WERI-Rb-1 (cell line): ENCODE measurements at regions not wholly inside any gene's neighbourhood (a gene's known extent, or its start where the extent isn't known, plus 50 kb on each side); places are given as distances from the start of the nearest gene placed in this dataset.

ENCODE experiments used
- DNase-seq: peaks from one replicate; pipeline ENCODE4 v3.0.0-alpha.2; 2020
- H3K27ac ChIP-seq: fragments of 250-450 bp; sonication (Bioruptor Pico); 2 replicates; pipeline ENCODE4 v1.5.1; 2020; ENCODE audit warnings: mild to moderate bottlenecking, moderate library complexity
- H3K27me3 ChIP-seq: fragments of 250-450 bp; sonication (Bioruptor Pico); 2 replicates; pipeline ENCODE4 v1.5.1; 2021; ENCODE audit warnings: mild to moderate bottlenecking, low read depth, moderate library complexity; ENCODE audit not compliant: insufficient read depth, severe bottlenecking
- H3K36me3 ChIP-seq: fragments of 250-450 bp; sonication (Bioruptor Pico); 2 replicates; pipeline ENCODE4 v1.5.1; 2020; ENCODE audit warnings: mild to moderate bottlenecking, moderate library complexity
- H3K4me3 ChIP-seq: 2 replicates; pipeline ENCODE4 v1.5.1; 2011; ENCODE audit warnings: low read depth, mild to moderate bottlenecking, control low read depth, low read length
- H3K9me3 ChIP-seq: fragments of 250-450 bp; sonication (Bioruptor Pico); 2 replicates; pipeline ENCODE4 v1.5.1; 2021; ENCODE audit warnings: mild to moderate bottlenecking, moderate library complexity; ENCODE audit not compliant: severe bottlenecking
- CTCF ChIP-seq: IDR thresholded peaks from 2 replicates; pipeline ENCODE4 v1.5.1; 2011; ENCODE audit warnings: low read depth, mild to moderate bottlenecking, control low read depth, inconsistent platforms, low read length

- DNase-seq = no peak
- no peak overlapping the region for H3K4me3 ChIP-seq
- TF ChIP-seq CTCF = no peak
- no peaks in the 10 kb centered on the region for H3K36me3 ChIP-seq
- H3K9me3 ChIP-seq = no peaks in the 10 kb centered on the region
- H3K27me3 ChIP-seq = no peaks in the 10 kb centered on the region
- H3K27ac ChIP-seq = no peak overlapping the region
These were observed 144.7 kb upstream of the UST start for GRCh38 chr6:148602136-148602535.

- Histone ChIP-seq H3K27me3 (no peaks in the 10 kb centered on the region), H3K27ac (no peak overlapping the region), H3K9me3 (no peaks in the 10 kb centered on the region), H3K36me3 (no peaks in the 10 kb centered on the region), H3K4me3 (no peak overlapping the region)
- TF ChIP-seq CTCF = peak; percentile 34
- DNase-seq = no peak
These were observed 138.5 kb upstream of the UST start for GRCh38 chr6:148608199-148608951.

- Histone ChIP-seq H3K27ac (no peak overlapping the region), H3K9me3 (no peaks in the 10 kb centered on the region), H3K36me3 (no peaks in the 10 kb centered on the region), H3K4me3 (no peak overlapping the region), H3K27me3 (no peaks in the 10 kb centered on the region)
- TF ChIP-seq CTCF = no peak
- DNase-seq = peak; percentile 26
These were observed 135.6 kb upstream of the UST start for GRCh38 chr6:148611213-148611612.

GRCh38 chr6:148612043-148612442 lies 134.8 kb upstream of the UST start:
- TF ChIP-seq CTCF = no peak
- H3K27me3 ChIP-seq = no peaks in the 10 kb centered on the region

GRCh38 chr6:148614602-148615001 lies 132.2 kb upstream of the UST start:
- TF ChIP-seq CTCF = no peak
- no peaks in the 10 kb centered on the region for H3K27me3 ChIP-seq
- DNase-seq = no peak
- no peaks in the 10 kb centered on the region for H3K36me3 ChIP-seq
- no peaks in the 10 kb centered on the region for H3K9me3 ChIP-seq
- no peak overlapping the region for H3K4me3 ChIP-seq
- H3K27ac ChIP-seq = no peak overlapping the region

More at GRCh38 chr6:148612043-148612442, 134.8 kb upstream of the UST start:
- Histone ChIP-seq H3K36me3 (no peaks in the 10 kb centered on the region), H3K9me3 (no peaks in the 10 kb centered on the region), H3K27ac (no peak overlapping the region), H3K4me3 (no peak overlapping the region)
- DNase-seq = no peak

- no peak for DNase-seq
- Histone ChIP-seq H3K27ac (no peak overlapping the region), H3K36me3 (no peaks in the 10 kb centered on the region), H3K27me3 (no peaks in the 10 kb centered on the region), H3K9me3 (no peaks in the 10 kb centered on the region), H3K4me3 (no peak overlapping the region)
- TF ChIP-seq CTCF = no peak
These were observed 130.0 kb upstream of the UST start for GRCh38 chr6:148616841-148617240.
